Lower leg skin (tissue), 3 donors: ENCODE measurements at regions not wholly inside any gene's neighbourhood (a gene's known extent, or its start where the extent isn't known, plus 50 kb on each side); places are given as distances from the start of the nearest gene placed in this dataset.

Experiments
- CTCF ChIP-seq, 3 donors: fragments of 450-650 bp; IDR thresholded peaks; one replicate each; pipeline ENCODE4 v1.5.1; 2016; ENCODE audit warnings: antibody characterized with exemption in 3 of 3, mild to moderate bottlenecking in 3 of 3, moderate library complexity in 2 of 3
- POLR2A ChIP-seq, 2 donors: fragments of 450-650 bp; IDR thresholded peaks; one replicate each; pipeline ENCODE4 v1.6.1; 2016 to 2017; ENCODE audit warnings: antibody characterized with exemption in 2 of 2, mild to moderate bottlenecking in 1 of 2, moderate library complexity in 1 of 2

GRCh38 chr19:30896554-30896953 is 452.7 kb downstream of the TSHZ3 start:
- TF ChIP-seq CTCF (IDR thresholded peaks at IDR 0.05): no peak
- no peak for TF ChIP-seq POLR2A (IDR thresholded peaks at IDR 0.05)
